ENCODE measurements at regions not wholly inside any gene's neighbourhood (a gene's known extent, or its start where the extent isn't known, plus 50 kb on each side); places are given as distances from the start of the nearest gene placed in this dataset.
"Not testable (repeated sequence)": the region's sequence is repeated elsewhere in the genome, so short reads cannot be mapped to it uniquely, and the experiment has no call there.

DNA sequence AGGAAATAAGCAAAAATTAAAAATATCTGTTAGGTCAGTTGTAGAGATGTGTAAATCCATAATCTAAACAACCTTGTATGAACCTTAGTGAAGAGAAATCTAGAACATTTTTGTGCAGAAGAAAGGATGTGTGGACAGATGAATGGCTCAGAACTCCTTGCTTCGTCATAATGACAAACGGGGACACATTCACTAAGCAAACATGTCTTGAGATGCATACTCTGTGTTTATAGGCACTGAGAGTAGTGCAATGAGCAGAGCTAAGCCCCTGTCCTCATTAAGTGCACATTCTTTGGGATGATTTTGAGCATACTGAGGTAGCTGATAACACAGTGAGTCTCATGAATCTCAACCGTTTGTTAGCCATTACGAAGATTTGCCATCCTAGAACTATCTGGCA, 360.6 kb upstream of the ANKRD30A start:
- DNase-seq: no peak

DNA sequence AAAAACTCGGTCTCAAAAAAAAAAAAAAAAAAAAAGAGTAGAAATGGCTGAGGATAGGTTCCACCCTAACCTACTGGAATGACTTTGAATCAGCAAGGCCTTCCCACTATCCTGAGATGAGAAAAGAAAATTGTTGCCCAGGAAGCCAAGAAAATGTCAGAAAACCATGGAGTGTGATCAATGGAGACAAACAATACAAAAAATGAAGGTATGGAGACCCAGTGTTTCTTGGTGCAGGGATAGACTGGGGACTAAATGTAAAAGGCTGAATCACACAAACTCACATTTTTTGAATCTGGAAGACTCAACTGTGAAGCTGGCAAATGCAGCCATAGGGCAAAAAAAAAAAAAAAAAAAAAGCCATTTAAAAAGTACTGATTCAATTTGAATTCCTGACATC, 364.3 kb upstream of the ANKRD30A start:
- no peak for DNase-seq

GRCh38 chr10:36759141-36759805, 366.1 kb upstream of the ANKRD30A start:
- no peak for DNase-seq

DNA sequence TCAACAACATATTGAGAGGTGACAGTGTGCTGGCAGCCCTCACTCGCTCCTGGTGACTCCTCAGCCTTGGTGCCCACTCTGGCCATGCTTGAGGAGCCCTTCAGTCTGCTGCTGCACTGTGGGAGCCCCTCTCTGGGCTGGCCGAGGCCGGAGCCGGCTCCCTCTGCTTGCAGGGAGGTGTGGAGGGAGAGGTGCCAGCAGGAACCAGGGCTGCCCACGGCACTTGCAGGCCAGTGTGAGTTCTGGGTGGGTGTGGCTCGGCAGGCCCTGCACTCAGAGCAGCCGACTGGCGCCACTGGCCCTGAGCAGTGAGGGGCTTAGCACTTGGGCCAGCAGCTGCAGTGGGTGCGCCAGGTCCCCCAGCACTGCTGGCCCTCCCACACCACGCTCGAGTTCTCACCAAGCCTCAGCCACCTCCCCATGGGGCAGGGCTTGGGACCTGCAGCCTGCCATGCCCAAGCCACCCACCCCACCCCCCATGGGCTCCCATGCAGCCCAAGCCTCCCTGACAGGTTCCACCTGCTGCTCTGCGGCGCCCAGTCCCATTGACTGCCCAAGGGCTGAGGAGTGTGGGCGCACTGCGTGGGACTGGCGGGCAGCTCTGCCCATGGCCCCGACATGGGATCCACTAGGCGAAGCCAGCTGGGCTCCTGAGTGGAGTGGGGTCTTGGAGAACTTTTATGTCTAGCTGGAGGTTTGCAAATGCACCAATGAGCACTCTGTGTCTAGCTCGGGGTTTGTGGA, 377.1 kb upstream of the ANKRD30A start:
- no peak for DNase-seq

DNA sequence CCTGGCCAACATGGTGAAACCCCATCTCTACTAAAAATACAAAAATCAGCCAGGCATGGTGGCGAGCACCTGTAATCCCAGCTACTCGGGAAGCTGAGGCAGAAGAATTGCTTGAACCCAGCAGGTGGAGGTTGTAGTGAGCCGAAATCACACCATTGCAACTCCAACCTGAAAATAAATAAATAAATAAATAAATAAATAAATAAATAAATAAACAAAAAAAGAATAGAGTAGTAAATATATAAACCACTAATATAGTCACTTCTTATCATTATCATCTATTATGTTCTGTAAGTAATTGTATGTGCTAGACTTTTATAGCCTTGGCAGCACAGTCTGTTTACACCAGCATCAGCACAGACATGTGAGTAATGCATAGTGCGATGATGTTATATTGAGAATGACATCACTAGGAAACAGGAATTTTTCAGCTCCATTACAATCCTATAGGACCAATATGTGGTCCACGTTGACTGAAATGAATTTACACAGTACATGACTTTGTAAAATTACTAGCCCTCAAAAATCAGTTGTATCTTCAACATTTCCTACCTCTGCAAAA, 385.4 kb upstream of the ANKRD30A start:
- DNase-seq: no peak

- no peak for DNase-seq
Observed at GRCh38 chr10:36738738-36739431, 386.5 kb upstream of the ANKRD30A start.

- DNase-seq: no peak
Observed at GRCh38 chr10:36736311-36736710, 389.1 kb upstream of the ANKRD30A start.

DNA sequence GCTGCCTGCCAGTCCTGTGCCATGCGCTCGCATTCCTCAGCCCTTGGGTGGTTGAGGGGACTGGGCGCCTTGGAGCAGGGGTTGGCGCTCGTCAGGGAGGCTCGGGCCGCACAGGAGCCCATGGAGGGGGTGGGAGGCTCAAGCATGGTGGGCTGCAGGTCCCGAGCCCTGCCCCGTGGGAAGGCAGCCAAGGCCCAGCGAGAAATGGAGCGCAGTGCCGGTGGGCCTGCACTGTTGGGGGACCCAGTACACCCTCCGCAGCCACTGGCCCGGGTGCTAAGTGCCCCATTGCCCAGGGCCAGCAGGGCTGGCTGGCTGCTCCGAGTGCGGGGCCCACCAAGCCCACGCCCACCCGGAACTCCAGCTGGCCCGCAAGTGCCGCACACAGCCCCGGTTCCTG, 390.8 kb upstream of the ANKRD30A start:
- not testable (repeated sequence) for DNase-seq

DNA sequence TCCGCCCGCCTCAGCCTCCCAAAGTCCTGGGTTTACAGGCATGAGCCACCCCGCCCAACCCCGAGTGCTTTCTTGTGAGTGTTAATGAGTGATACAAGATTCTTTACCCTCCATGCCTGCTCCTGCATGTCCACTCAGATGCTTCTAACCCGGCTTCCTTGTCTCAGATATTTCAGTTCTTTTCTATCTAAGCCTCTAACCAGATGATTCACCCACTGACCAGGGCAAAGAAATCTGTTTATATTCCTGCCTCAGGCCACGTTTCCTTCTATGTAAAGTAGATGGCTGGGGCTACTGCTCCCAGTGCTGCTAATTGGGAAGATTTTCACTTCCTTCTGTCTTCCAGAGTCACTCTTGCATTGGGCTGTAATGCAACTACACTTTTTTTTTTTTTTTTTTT, 395.1 kb upstream of the ANKRD30A start:
- DNase-seq: no peak

DNA sequence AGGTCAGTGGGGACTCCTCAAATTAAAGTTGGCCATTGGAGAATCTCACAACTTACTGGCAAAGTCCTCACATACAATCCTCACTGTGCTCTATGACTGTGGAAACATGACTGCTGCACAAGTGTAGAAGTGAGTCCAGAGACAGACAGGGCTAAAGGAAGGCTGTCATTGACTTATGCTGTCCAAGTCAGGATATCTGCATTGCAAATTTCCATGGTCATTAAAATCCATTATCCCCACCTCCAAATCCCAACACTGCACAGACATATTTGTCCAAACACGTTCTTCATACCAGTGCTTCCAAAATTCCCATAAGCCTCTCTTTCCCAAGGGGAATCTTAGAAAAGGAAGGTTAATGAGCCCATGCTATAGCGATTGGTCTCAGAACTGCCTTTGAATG, 396.8 kb upstream of the ANKRD30A start:
- no peak for DNase-seq

GRCh38 chr10:36725581-36726520, 399.5 kb upstream of the ANKRD30A start:
- DNase-seq: no peak

GRCh38 chr10:36722777-36723176, 402.6 kb upstream of the ANKRD30A start:
- no peak for DNase-seq

- no peak for DNase-seq
Observed at GRCh38 chr10:36721871-36722270, 403.5 kb upstream of the ANKRD30A start.

DNA sequence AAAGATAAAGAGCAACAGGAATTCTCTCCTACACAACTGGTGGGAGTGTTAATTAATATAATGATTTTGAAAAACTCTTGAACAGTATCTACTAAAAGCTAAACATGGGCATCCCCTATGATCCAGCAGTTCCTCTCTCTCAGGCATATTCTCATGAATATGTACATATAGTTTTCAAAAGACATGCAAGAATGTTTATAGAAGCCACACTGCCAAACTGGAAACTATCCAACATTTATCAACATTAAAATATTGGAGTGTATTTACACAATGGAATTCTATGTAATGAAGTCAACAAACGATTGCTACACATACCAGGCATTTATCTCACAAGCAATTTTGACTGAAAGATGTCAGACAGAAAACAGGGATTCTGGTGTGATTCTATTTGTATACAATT, 404.5 kb upstream of the ANKRD30A start:
- DNase-seq: no peak

DNA sequence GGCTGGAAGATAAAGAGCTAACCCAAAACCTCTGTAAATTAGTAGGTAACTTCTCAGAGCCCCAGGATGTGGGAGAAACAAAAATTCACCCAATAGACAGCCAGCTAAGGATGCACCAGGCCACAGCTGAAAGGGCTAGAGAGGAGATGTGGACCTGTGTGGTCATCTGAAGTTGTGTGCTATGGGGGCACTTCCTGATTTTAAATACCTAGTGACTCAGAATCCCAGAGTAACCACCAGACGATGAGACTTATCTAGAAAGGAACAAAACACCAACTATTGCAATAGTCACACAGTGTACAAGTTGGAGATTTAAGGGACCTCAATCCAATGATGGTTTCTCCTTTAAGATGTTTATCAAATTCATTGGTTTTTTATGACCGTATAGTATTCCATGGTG, 408.3 kb upstream of the ANKRD30A start:
- DNase-seq: no peak

- no peak for DNase-seq
Observed at GRCh38 chr10:36716291-36716690, 409.1 kb upstream of the ANKRD30A start.

- DNase-seq: no peak
Observed at GRCh38 chr10:36712695-36713094, 412.7 kb upstream of the ANKRD30A start.

GRCh38 chr10:36711361-36711760, 414.0 kb upstream of the ANKRD30A start:
- DNase-seq: no peak

- no peak for DNase-seq
Observed at GRCh38 chr10:36704124-36704523, 421.3 kb upstream of the ANKRD30A start.

DNA sequence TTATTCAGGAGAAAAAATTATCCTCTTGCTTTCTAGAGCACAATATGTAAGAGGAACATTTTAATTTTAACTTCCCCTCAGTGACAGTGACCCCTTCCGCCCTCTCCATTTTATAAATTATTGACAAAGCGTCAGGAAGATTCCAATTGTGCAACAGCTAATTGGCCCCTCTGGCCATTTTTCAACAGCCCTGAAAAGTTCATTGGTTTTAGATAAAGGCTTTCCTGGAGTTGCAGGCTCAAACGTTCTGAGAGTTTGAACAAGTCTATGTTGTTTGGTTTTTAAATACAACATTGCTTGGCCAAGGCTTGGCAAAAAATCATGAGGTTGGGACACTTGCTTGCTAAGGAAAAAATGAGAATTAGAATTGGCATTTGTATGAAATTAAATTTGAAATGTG, 422.2 kb upstream of the ANKRD30A start:
- DNase-seq: no peak

- no peak for DNase-seq
Observed at GRCh38 chr10:36700123-36700522, 425.3 kb upstream of the ANKRD30A start.

GRCh38 chr10:36692759-36693158, 432.6 kb upstream of the ANKRD30A start:
- no peak for DNase-seq

DNA sequence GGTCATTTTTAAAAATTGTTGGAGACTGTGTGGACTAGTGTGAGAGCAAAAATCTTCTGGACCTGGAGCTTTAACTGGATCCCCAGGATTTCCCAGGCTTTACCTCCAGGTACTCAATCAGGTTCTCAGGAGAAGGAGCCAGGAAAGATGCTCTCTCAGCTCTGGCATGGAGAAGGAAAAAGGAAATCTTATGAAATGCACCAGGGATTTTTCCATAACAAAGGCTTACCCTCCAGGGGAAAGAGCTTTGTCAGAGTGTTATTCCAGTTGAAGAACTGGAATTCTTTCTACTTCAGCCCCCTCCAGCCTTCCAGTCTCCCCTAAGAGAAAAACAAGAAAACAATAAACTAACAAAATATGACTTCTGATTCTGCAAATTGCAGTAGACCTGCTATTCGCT, 436.7 kb upstream of the ANKRD30A start:
- no peak for DNase-seq
